Muscle of back (tissue), 3 donors: ENCODE measurements at regions not wholly inside any gene's neighbourhood (a gene's known extent, or its start where the extent isn't known, plus 50 kb on each side); places are given as distances from the start of the nearest gene placed in this dataset.

Experiments used
- DNase-seq, 3 donors: peaks; one replicate each; pipeline versions ENCODE4 v3.0.0 to v3.0.0-alpha.2; 2013

DNA sequence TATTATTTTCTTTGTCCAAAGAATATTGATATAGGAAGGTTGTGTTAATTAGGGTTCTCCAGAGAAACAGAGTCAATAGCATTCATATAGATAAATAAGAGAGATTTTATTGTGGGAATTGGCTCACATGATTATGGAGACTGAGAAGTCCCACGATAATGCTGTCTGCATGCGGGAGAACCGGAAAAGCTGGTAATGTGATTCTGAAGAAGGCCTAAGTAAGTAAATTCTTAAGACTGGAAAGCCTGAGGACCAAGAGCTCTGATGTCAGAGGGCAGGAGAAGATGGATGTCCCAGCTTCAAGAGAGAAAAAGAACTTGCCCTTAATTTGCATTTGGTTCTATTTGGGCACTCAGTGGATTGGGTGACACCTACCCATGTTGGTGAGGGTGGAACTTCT lies 307.4 kb upstream of the C9orf72 start:
- no peak for DNase-seq

DNA sequence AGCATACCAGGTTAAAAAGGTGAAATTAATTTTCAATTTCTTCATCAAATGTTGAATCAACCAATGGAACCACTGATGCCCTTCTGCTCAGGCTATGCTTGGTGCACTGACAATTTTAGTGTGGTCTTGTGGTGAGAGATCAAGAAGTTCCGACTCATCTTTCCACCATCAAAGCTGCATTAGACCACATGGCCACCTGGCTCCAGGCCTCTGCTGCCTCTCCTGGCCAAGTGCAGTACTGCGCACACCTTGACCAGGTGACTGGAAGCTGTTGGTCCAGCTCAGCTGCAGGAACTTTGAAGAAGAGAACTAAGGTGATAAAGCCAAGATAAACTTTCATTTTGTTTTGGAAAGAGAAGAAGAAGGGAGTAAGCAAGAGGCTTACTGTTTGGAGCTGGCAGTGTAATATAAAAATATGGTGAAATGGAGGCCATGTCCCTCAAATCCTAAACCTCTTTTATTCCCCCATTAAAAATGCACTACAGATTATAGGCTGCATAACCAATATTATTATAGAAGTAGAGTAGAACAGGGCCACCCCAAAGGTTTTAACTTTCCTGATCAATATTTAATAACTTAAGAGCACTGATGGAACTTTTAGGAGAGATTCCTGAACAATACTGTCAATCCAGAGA lies 315.5 kb upstream of the C9orf72 start:
- DNase-seq, result no peak

DNA sequence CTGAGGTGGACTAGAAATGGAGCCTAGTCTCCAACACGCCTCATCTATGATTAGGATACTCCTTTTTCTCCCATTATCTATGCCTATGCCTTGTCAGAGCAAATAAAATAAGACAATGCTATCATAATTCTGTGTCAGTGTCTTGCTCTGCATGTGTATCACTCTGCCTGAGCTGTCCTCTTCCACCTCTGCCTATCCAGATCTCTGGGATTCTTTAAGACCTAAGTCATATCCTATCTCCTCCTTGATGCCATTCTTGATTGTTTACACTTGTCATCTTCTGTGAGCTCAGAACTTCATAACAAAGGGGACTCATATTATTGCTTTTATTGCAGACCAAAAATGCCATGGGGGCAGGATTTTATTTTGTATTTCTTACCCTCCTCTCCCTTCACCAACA lies 351.2 kb upstream of the C9orf72 start:
- no peak for DNase-seq

- no peak for DNase-seq
Observed at GRCh38 chr9:27925815-27926214, 352.5 kb upstream of the C9orf72 start.

DNA sequence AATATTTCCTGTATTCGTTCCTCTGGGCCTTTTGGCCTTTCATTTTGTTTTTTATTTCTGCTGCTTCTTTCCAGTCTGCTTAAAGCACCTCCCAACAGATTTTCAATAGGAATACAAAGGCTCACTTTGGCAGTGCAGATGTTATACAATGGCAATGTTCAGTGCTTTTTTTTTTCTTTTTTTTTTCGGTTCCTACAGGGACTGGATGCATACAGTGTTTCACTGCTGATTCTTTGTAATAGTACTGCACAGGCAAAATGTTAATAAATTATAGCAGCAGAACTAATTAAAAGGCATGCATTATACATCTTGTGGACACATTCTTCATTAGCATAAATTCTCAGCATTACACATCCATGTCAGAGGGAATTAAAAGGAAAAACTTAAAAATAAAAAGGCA lies 356.6 kb upstream of the C9orf72 start:
- no peak for DNase-seq

- DNase-seq, result no peak
Observed at GRCh38 chr9:27933210-27934025, 360.1 kb upstream of the C9orf72 start.

DNA sequence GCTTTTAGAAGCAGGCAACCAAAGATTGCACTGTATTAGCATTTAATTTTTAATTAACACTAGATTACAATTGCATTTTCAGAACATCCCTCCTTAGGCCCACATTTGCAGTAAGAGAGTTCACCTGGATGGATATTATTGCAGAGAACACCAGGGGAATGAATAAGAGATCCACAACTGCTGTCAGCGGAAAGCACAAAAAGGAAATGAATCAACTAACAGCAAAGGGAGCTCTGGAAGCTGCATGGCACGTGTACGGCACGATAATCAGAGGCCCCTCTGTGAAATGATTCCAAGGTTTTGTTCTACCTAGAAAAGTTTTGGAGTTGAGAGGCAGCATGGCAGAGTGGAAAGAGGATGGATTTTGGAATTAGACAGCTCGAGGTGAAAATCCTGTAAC lies 361.2 kb upstream of the C9orf72 start:
- no peak for DNase-seq

GRCh38 chr9:27939186-27939585 lies 365.9 kb upstream of the C9orf72 start:
- DNase-seq, result no peak

GRCh38 chr9:27940535-27940934 lies 367.3 kb upstream of the C9orf72 start:
- no peak for DNase-seq

DNA sequence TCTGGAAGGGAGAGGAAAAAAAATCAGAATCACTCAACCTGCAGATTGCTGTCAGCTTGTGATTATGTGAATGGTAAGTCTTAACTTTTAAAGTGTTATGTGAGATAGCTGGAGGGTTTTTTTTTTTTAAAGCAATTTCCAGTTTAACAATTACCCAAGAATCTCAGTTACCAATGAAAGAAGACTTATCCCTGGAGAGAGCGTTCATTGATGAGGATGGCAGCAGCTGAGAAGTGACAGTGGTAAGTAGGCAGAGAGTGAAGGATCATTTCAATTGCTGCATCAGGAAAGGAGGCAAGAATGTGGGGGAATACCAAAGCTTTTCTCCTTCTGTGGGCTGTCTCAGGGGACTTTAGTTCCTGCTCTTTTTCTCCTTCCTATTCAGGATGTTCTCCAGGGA lies 370.2 kb upstream of the C9orf72 start:
- no peak for DNase-seq

DNA sequence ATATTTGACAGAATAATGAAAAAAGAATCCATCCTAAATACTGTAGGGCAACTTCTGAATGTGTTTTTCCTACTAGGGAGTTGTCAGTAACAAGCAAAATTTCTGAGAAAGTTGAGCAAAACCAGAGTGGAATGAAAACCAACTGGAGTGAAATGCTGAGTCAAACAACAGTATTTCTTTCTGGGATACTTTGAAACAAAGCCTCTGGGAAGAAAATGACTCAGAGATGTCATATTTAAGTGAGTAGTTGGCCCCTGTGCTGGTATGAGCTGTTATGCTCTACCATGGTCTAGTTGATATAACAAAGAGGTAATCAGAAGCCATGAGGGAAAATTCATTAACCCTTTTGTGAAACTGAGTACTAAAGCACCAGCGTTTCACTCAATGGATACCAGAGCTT lies 372.1 kb upstream of the C9orf72 start:
- DNase-seq, result peak in 1 of 3 donors; percentile 54

DNA sequence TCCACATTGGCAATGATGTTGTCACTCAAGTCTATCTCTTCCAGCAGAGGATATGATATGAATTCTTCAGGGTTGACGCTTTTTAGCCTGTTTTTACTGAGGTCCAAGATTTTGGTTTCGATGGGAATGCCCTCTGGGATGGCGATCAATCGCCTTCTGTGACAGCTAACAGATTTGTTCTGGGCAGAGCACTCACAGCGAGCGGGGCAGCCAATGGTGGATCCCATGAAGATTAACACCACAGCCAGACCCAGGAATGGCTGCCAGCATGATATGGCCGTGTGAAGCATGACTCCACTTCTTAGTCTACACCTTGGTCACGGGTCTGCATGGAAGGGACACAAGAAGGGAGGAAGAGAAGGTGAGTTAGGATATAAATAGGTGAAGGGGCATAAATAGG lies 377.1 kb upstream of the C9orf72 start:
- DNase-seq, result no peak

- no peak for DNase-seq
Observed at GRCh38 chr9:27954858-27955257, 381.6 kb upstream of the C9orf72 start.

- peak in 2 of 3 donors; percentile 51 to 53 for DNase-seq
Observed at GRCh38 chr9:27963836-27964235, 390.6 kb upstream of the C9orf72 start.

- DNase-seq, result no peak
Observed at GRCh38 chr9:27967210-27967609, 393.9 kb upstream of the C9orf72 start.

- DNase-seq, result peak in 1 of 3 donors; percentile 22
Observed at GRCh38 chr9:27977931-27978330, 404.6 kb upstream of the C9orf72 start.

GRCh38 chr9:27985714-27986113 lies 412.4 kb upstream of the C9orf72 start:
- DNase-seq, result no peak

DNA sequence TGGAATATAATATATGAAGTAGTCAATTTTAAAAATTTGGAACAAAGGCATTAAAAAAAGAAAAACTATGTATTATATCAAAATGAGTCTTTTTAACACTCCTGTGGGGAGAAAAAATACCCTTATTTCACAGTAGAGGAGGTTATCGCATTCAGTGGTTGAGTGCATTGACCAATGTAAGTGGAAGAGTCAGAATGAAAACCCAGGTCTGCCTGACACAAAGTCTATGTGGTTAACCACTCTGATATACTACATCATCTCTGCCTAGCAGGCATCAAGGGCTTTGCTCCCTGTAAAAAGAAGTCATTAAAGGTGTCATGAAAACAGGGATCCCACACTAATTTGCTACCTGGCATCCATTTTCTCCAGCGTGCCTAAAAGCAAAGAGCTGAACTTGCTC lies 417.2 kb upstream of the C9orf72 start:
- no peak for DNase-seq

- DNase-seq, result no peak
Observed at GRCh38 chr9:27991221-27991620, 417.9 kb upstream of the C9orf72 start.

- DNase-seq, result no peak
Observed at GRCh38 chr9:28001096-28001495, 427.8 kb upstream of the C9orf72 start.

DNA sequence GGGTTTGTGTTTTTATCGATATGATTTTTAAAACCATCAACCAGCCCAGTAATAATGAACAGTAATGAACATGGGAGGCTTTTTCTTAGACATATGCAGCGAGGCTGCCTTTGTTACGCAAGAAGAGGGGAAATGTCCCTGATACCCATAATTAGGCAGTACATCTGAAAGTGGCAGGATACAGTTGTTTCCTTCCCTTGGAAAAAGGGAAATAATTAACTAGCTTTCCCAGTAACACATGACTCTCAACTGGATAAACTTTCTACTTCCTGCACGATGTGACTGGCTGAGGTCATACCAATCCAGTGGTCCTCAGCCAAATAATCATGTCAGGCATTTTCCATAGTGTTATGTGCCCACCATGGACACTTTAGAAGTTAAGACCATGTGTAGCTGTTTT lies 431.6 kb upstream of the C9orf72 start:
- DNase-seq, result peak in 1 of 3 donors; percentile 18

GRCh38 chr9:28005779-28006178 lies 432.5 kb upstream of the C9orf72 start:
- no peak for DNase-seq

GRCh38 chr9:28007097-28007817 lies 434.0 kb upstream of the C9orf72 start:
- no peak for DNase-seq
